Memory B cell (primary cell): ENCODE measurements at regions not wholly inside any gene's neighbourhood (a gene's known extent, or its start where the extent isn't known, plus 50 kb on each side); places are given as distances from the start of the nearest gene placed in this dataset.
"Not testable (repeated sequence)": the region's sequence is repeated elsewhere in the genome, so short reads cannot be mapped to it uniquely, and the experiment has no call there.

ENCODE experiments used
- ATAC-seq: fragments of 150-1000 bp; cut with Tn5 transposase; 2 replicates; pipeline ENCODE4 v1.10.0; 2021; ENCODE audit warnings: low read depth, mild to moderate bottlenecking, moderate library complexity
- DNase-seq, 2 donors: peaks; one replicate each; pipeline ENCODE4 v3.0.0; 2022; ENCODE audit warnings: low spot score in 2 of 2
- H3K27ac Mint-ChIP-seq: one replicate; pipeline ENCODE4 v1.8.0; 2022; ENCODE audit warnings: mild to moderate bottlenecking, moderate library complexity, mixed read lengths
- H3K27me3 Mint-ChIP-seq: one replicate; pipeline ENCODE4 v1.8.0; 2022; ENCODE audit warnings: mixed read lengths
- H3K36me3 Mint-ChIP-seq: one replicate; pipeline ENCODE4 v1.8.0; 2022; ENCODE audit warnings: mild to moderate bottlenecking, mixed read lengths
- H3K4me1 Mint-ChIP-seq: one replicate; pipeline ENCODE4 v1.8.0; 2022; ENCODE audit warnings: mixed read lengths
- H3K4me3 Mint-ChIP-seq: one replicate; pipeline ENCODE4 v1.8.0; 2022; ENCODE audit warnings: mild to moderate bottlenecking, moderate library complexity, mixed read lengths
- H3K9me3 Mint-ChIP-seq: one replicate; pipeline ENCODE4 v1.8.0; 2022; ENCODE audit warnings: mixed read lengths

DNA sequence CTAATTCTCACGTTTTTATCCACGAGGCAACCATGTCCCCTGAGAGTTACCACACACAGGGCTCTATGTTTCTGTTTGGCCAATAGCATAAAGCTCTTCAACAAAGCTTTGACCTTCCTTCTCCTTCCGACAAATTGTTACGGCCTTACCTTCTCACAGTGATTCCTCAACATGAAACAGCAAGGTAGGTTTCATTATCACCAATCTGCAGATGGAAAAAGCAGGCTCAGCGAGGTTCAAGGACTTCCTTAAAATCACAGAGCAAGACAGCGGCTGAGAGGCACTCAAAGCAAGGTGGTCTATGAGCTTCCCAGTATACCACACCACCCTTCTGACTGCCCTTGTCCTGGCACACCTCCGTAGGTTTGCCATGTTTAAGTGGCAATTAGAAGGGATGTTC, 360.0 kb downstream of the CD83 start:
- Mint-ChIP-seq H3K4me3 (no peak overlapping the region), H3K27ac (no peak overlapping the region), H3K4me1 (peaks cover 3% of the 10 kb centered on the region), H3K27me3 (no peaks in the 10 kb centered on the region), H3K36me3 (peaks cover 7% of the 10 kb centered on the region), H3K9me3 (peaks cover 5% of the 10 kb centered on the region)
- ATAC-seq, result no peak
- DNase-seq, result no peak

DNA sequence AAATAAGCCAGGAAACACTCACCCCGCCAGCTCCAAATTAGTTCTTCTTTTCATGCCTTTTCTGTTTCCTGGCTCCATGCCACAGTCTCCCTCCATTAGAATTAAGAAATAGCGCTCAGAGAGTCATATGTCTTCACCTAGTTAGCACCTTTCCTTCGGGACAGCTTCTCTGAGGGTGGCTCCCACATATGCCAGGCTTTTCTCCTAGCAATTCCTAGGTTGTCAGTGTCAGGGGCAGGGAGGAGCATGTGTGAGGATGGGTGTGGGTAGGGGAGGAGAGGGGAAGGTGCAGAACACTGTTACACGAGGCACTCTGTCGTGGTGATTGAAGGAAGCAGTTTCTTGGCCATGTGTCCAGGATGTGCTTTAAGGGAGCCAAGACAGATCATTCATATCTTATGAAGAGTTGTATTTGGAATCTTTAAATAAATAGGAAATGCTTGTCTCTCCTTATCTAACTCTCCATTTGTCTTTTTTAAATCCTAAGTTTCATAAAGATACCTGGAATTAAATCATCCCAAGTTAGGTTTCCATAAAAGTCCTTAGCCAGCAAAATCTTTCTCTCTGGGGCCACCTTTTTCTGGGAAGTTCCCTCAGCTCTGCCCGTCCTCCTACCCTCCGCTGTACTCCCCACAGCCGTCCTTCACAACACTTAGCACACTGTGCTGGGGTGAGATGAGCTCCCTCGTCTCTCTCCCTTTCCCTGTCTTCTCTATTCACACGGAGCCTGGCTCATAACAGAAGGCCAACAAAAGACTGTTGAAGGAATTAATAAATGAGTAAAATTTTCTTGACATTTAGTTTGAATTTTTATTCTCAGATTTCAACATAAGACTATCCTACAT, 361.0 kb downstream of the CD83 start:
- ATAC-seq (no peak), DNase-seq (no peak)
- Mint-ChIP-seq H3K9me3 (peaks cover 6% of the 10 kb centered on the region), H3K36me3 (peaks cover 5% of the 10 kb centered on the region), H3K27me3 (no peaks in the 10 kb centered on the region), H3K4me3 (no peak overlapping the region), H3K27ac (no peak overlapping the region), H3K4me1 (peaks cover 3% of the 10 kb centered on the region)

DNA sequence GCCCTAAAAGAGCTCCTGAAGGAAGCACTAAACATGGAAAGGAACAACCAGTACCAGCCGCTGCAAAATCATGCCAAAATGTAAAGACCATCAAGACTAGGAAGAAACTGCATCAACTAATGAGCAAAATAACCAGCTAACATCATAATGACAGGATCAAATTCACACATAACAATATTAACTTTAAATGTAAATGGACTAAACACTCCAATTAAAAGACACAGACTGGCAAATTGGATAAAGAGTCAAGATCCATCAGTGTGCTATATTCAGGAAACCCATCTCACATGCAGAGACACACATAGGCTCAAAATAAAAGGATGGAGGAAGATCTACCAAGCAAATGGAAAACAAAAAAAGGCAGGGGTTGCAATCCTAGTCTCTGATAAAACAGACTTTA, 364.4 kb downstream of the CD83 start:
- not testable (repeated sequence) for H3K4me3 Mint-ChIP-seq, H3K27ac Mint-ChIP-seq, DNase-seq, ATAC-seq, H3K36me3 Mint-ChIP-seq, H3K4me1 Mint-ChIP-seq, H3K9me3 Mint-ChIP-seq, H3K27me3 Mint-ChIP-seq

DNA sequence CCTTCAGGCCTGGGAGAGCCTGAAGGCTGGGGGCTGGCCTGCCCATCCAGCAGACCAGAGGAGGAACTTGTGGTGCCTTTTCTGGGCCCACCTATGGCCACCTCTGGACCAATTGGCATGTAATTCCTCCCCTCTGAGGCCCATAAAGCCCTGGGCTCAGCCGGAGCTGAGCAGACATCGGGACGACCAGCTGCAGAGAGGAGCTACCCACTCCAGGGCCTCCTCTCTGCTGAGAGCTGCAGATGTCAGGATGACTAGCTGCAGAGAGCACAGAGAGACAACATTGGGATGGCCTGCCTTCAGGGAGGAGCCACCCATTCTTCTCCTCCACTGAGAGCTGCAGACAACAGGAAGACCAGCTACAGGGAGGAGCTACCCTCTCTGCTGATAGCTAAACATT, 370.1 kb downstream of the CD83 start:
- DNase-seq, result no peak
- Mint-ChIP-seq H3K4me3 (no peak overlapping the region), H3K36me3 (peaks cover under 1% of the 10 kb centered on the region), H3K27me3 (no peaks in the 10 kb centered on the region), H3K27ac (no peak overlapping the region), H3K4me1 (peaks cover 2% of the 10 kb centered on the region), H3K9me3 (peaks cover 2% of the 10 kb centered on the region)
- ATAC-seq, result no peak

DNA sequence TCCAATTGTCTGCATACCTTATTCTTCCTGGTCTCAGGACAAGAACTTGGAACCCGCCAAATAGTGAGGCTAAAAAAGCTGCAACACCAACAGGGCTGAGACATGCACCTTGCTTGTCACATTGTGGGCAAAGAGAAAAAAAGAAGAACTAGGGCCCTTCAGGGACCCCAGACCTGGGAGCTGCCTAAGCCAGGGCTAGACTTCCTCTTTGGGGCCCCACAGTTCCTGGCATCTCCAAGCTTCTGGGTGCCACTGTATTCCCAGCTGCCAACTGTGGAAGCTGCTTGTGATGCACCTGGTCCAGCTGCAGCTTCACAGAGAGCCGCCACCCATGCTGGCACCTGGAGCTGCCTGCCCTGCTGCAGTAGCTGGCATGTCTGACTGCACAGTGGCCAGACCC, 370.6 kb downstream of the CD83 start:
- H3K4me3 Mint-ChIP-seq, result no peak overlapping the region
- no peak overlapping the region for H3K27ac Mint-ChIP-seq
- DNase-seq (no peak), ATAC-seq (no peak)
- H3K9me3 Mint-ChIP-seq, result peaks cover 1% of the 10 kb centered on the region
- H3K27me3 Mint-ChIP-seq, result no peaks in the 10 kb centered on the region
- peaks cover 2% of the 10 kb centered on the region for H3K4me1 Mint-ChIP-seq
- H3K36me3 Mint-ChIP-seq, result no peaks in the 10 kb centered on the region

DNA sequence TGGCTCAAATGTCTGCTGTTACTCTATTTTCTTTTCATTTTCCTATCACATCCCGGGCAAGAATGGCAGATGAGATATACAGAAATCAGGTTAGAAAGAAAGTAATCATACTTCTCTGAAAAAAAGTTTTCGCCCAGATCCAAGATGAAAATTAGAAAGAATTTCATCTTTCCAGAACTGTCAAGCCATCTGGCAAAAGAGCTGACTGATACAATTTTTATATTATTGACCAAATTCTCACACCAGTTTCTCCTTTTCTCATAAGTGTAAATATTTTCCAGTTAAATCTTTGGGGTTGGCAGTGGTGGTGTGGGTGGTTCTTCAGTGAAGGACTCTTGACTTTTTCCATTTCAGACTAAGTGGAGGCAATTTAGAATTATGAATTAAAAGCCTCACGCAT, 371.9 kb downstream of the CD83 start:
- no peaks in the 10 kb centered on the region for H3K36me3 Mint-ChIP-seq
- H3K4me3 Mint-ChIP-seq, result no peak overlapping the region
- H3K27ac Mint-ChIP-seq, result no peak overlapping the region
- DNase-seq (no peak), ATAC-seq (no peak)
- no peaks in the 10 kb centered on the region for H3K9me3 Mint-ChIP-seq
- no peaks in the 10 kb centered on the region for H3K27me3 Mint-ChIP-seq
- peaks cover 2% of the 10 kb centered on the region for H3K4me1 Mint-ChIP-seq

DNA sequence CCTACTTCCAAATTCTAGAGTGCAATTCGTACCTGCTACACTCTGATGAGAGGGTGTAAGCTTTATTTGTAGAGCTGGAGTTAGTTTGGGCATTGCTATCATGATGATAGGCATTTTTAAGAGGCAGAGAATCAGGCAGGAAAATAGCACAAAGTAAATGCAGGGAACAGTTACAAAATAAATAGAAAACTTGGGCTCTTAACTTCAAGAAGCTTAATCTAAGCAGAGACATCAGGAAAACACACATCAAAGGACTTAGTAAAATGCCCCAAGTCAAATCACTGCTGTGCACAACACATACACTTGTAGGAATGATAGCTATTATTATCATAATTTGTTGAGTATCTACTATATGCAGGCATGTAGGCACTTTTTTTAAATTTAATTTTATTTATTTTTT, 381.2 kb downstream of the CD83 start:
- ATAC-seq, result no peak
- no peak overlapping the region for H3K27ac Mint-ChIP-seq
- no peak for DNase-seq
- no peak overlapping the region for H3K4me3 Mint-ChIP-seq
- no peaks in the 10 kb centered on the region for H3K27me3 Mint-ChIP-seq
- H3K9me3 Mint-ChIP-seq, result peaks cover 1% of the 10 kb centered on the region
- peaks cover 6% of the 10 kb centered on the region for H3K36me3 Mint-ChIP-seq
- peaks cover 3% of the 10 kb centered on the region for H3K4me1 Mint-ChIP-seq

DNA sequence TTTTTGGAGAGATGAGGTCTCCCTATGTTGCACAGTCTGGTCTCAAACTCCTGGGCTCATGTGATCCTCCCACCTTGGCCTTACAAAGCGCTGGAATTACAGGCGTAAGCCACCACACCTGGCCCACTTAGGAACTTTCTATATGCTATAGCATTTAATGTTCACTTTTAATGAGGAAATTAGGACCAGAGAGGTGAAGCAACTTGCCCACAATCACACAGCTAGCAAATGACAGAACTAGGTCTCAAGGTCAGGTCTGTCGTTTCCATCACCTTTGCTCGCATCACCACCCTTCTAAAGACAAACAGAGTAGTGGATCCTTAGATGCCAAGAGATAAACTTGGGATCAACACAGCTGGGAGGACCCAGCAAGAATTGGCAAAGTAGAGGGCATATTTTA, 381.7 kb downstream of the CD83 start:
- Mint-ChIP-seq H3K4me1 (peaks cover 3% of the 10 kb centered on the region), H3K4me3 (no peak overlapping the region), H3K36me3 (peaks cover 6% of the 10 kb centered on the region), H3K27me3 (no peaks in the 10 kb centered on the region), H3K9me3 (peaks cover 1% of the 10 kb centered on the region), H3K27ac (no peak overlapping the region)
- DNase-seq (no peak), ATAC-seq (no peak)

DNA sequence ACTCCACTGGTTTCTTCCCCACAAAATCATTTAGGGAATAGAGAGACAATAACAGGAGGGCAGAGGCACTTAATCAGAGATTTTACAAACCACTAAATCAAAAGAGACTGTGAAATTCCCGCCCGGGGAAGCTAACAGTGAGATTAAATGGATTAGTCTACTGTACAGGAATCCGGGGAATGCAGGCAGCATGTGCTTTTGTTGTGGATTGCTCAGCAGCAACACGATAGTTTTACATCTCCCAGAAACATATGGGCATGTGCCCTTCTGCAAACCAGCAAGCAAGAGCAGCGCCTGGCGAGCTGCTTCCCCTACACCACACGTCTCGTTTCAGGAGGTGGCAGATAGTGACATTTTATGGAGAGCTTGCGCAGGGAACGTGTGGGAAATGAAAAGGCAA, 382.3 kb downstream of the CD83 start:
- no peak overlapping the region for H3K4me3 Mint-ChIP-seq
- H3K4me1 Mint-ChIP-seq, result peaks cover 3% of the 10 kb centered on the region
- H3K27ac Mint-ChIP-seq, result no peak overlapping the region
- DNase-seq, result no peak
- H3K9me3 Mint-ChIP-seq, result peaks cover 1% of the 10 kb centered on the region
- H3K36me3 Mint-ChIP-seq, result peaks cover 6% of the 10 kb centered on the region
- H3K27me3 Mint-ChIP-seq, result no peaks in the 10 kb centered on the region
- ATAC-seq, result no peak

DNA sequence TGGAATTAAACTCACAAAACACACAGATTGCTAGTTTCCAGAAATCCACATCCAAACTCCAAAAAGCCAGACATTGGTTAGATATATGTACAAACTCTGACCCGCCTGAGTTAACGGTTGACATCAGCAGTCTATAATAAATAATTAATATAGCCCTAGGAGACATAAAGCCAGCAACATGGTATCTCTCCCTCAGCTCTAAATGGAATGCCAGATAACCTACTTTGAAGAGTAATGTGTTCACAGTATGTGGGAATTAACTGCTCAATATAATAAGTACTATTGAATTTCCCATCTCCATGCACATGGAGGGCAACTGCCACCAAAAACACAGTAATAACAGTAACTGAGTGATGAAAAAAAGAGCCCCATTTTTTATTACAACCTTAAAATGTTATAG, 383.2 kb downstream of the CD83 start:
- peaks cover 1% of the 10 kb centered on the region for H3K9me3 Mint-ChIP-seq
- peaks cover 3% of the 10 kb centered on the region for H3K4me1 Mint-ChIP-seq
- no peak overlapping the region for H3K4me3 Mint-ChIP-seq
- H3K27ac Mint-ChIP-seq, result no peak overlapping the region
- no peaks in the 10 kb centered on the region for H3K27me3 Mint-ChIP-seq
- no peak for ATAC-seq
- DNase-seq, result no peak
- peaks cover 6% of the 10 kb centered on the region for H3K36me3 Mint-ChIP-seq

DNA sequence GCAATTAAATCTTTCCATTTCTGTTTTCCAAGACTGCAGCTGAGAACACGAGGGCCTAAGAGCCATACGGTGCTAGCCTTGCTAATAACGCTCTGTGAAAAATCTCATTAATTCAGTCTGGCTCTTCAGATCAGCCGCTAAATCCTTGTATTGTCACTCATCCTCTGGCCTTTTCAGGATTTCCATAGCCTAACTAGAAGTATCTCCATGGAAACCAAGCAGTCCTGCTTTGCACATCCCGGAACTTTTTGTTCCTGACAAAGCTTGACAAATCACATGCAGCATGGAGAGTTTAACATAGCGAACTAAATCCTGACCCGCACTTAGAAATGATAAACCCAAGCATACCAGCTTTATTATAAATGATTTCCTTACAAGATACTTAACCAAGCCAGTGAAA, 383.7 kb downstream of the CD83 start:
- H3K4me3 Mint-ChIP-seq, result no peak overlapping the region
- DNase-seq (no peak), ATAC-seq (no peak)
- H3K9me3 Mint-ChIP-seq, result peaks cover 1% of the 10 kb centered on the region
- no peaks in the 10 kb centered on the region for H3K27me3 Mint-ChIP-seq
- H3K27ac Mint-ChIP-seq, result no peak overlapping the region
- peaks cover 3% of the 10 kb centered on the region for H3K4me1 Mint-ChIP-seq
- H3K36me3 Mint-ChIP-seq, result peaks cover 4% of the 10 kb centered on the region

DNA sequence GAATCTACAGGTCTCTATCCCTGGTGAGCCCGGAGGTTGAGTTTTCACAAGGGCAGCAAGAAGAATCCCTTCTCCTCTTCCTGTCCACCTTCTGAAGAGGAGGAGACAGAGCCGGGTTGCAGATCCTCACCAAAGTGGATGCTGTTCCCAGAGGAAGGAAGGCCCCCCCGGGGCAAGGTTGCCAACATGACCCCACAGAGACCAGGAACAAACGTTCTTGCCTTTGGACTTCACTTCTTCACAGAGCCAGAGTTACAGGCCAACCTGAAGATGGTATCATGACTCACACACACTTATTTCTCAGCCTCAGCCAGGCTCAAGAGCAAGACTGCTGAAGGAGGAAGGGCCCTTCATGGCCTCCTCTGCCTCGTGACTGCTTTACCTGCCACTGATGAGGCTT, 384.3 kb downstream of the CD83 start:
- peaks cover 1% of the 10 kb centered on the region for H3K9me3 Mint-ChIP-seq
- H3K27ac Mint-ChIP-seq, result no peak overlapping the region
- H3K36me3 Mint-ChIP-seq, result peaks cover 3% of the 10 kb centered on the region

DNA sequence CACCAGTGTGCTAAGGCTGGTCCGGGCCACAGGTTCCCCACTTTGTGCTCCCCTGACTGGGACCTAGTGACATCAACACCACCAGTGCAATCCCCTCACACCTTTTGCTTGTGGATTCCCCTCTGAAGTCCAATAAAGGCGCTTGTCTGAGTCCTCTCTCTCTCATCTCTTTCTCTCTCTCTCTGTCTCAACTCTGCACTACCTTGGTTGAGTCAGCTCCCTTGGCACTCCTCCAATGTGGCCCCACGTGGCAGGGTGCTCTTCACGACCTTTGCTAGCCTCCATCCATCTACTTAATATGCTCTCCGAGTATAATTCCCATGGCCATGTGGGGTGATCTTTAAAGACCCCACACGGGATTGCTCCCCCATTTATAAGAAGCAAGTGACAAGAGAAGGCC, 385.0 kb downstream of the CD83 start:
- Mint-ChIP-seq H3K27ac (no peak overlapping the region), H3K4me3 (no peak overlapping the region), H3K4me1 (peaks cover 6% of the 10 kb centered on the region), H3K36me3 (peaks cover 3% of the 10 kb centered on the region), H3K9me3 (peaks cover 1% of the 10 kb centered on the region), H3K27me3 (no peaks in the 10 kb centered on the region)
- no peak for ATAC-seq
- DNase-seq, result no peak

More for the DNA sequence above, 384.3 kb downstream of the CD83 start:
- Mint-ChIP-seq H3K4me3 (no peak overlapping the region), H3K27me3 (no peaks in the 10 kb centered on the region), H3K4me1 (peaks cover 4% of the 10 kb centered on the region)
- DNase-seq (no peak), ATAC-seq (no peak)

DNA sequence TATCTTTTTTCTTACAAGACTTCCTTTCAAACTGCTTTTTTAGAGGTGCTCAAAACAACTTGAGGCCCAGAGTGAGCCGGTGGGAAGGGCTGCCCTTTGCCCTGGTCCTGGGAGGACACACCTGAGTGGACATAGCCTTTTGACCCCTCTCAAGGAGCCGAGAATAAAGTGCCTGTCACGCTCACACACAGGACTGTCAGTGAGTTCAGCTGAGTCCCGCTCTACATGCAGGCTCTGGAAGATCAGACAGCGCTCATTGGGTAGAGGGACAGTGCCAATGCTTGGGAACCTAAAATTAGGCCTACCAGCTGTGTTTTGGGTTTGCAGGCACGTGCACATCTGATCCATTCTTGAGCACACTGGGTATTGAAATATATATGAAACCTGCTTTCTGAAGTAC, 387.8 kb downstream of the CD83 start:
- Mint-ChIP-seq H3K36me3 (peaks cover 3% of the 10 kb centered on the region), H3K27me3 (no peaks in the 10 kb centered on the region), H3K4me3 (no peak overlapping the region), H3K9me3 (no peaks in the 10 kb centered on the region), H3K4me1 (peaks cover 4% of the 10 kb centered on the region), H3K27ac (no peak overlapping the region)
- ATAC-seq (no peak), DNase-seq (no peak)

DNA sequence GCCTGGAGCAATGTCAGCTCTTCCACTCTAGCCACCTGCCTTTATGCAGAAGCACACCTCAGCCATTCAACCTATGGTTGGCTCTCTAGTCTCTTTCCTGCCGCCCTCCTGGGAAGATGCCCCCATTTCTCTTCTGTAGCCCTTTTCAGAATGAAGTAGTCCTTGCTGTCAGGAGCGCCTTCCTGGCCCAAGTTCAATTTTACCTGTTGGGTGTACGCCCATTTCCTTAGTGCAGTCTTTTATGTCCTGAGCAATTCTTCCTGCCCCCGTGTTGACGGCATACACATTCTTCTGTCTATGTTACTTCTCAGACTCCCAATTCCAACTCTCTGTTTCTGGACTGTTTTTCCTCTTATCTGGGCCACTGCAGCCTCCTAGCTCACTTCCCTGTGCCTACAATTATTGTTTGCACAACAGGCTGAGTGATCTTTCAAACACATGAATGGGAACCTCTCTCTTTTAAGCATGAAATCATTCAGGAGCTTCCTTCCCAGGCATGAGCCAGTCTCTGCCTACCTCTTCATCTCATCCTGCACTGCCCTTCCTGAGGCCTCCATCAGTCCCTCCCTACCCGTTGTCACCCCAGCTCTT, 389.2 kb downstream of the CD83 start:
- Mint-ChIP-seq H3K27ac (no peak overlapping the region), H3K9me3 (no peaks in the 10 kb centered on the region), H3K27me3 (no peaks in the 10 kb centered on the region), H3K4me3 (no peak overlapping the region), H3K36me3 (peaks cover 3% of the 10 kb centered on the region), H3K4me1 (peaks cover 6% of the 10 kb centered on the region)
- ATAC-seq (no peak), DNase-seq (no peak)
